Stomach (tissue), 8 donors: ENCODE measurements at regions not wholly inside any gene's neighbourhood (a gene's known extent, or its start where the extent isn't known, plus 50 kb on each side); places are given as distances from the start of the nearest gene placed in this dataset.

ENCODE experiments used
- DNase-seq, 2 donors: peaks; one replicate each; pipeline versions ENCODE4 v3.0.0 to v3.0.0-alpha.2; 2013 to 2019
- H3K27ac ChIP-seq, 5 donors: fragments of 200-600 bp in 4 of 5; sonication (generic) in 4 of 5; one replicate each; pipeline ENCODE4 v1.5.1; 2013 to 2019; ENCODE audit warnings: mild to moderate bottlenecking in 1 of 5, moderate library complexity in 1 of 5
- H3K27me3 ChIP-seq, 3 donors: fragments of 200-600 bp; sonication (generic); one replicate each; pipeline ENCODE4 v1.5.1; 2017 to 2019; ENCODE audit warnings: mixed run types in 1 of 3
- H3K36me3 ChIP-seq, 4 donors: fragments of 200-600 bp; sonication (generic); 1 replicate in 3 of 4; 2 replicates in 1 of 4; pipeline ENCODE4 v1.5.1; 2016 to 2019
- H3K4me1 ChIP-seq, 4 donors: fragments of 200-600 bp; sonication (generic); one replicate each; pipeline ENCODE4 v1.5.1; 2016 to 2019
- H3K4me3 ChIP-seq, 4 donors: fragments of 200-600 bp; sonication (generic) in 3 of 4; one replicate each; pipeline ENCODE4 v1.5.1; 2016 to 2019; ENCODE audit warnings: mild to moderate bottlenecking in 1 of 4
- H3K9me3 ChIP-seq, 4 donors: fragments of 200-600 bp; sonication (generic); one replicate each; pipeline ENCODE4 v1.5.1; 2016 to 2019
- CTCF ChIP-seq, 7 experiments: fragments of 450-650 bp in 4 of 7; fragments of 200-600 bp in 3 of 7; sonication (generic) in 3 of 7; IDR thresholded peaks; one replicate each; pipeline ENCODE4 v1.5.1; 2016 to 2019; ENCODE audit warnings: antibody characterized with exemption in 7 of 7, control low read depth in 2 of 7, mild to moderate bottlenecking in 1 of 7
- EP300 ChIP-seq: sonication (generic); formaldehyde crosslinking; IDR thresholded peaks from one replicate; pipeline ENCODE4 v1.6.1; 2017; ENCODE audit warnings: antibody characterized with exemption
- POLR2A ChIP-seq, 4 donors: fragments of 450-650 bp; IDR thresholded peaks; one replicate each; pipeline ENCODE4 v1.6.1; 2016; ENCODE audit warnings: antibody characterized with exemption in 4 of 4, control low read depth in 2 of 4, mild to moderate bottlenecking in 1 of 4, moderate library complexity in 1 of 4
- POLR2AphosphoS5 ChIP-seq, 3 donors: sonication (generic); formaldehyde crosslinking; IDR thresholded peaks; one replicate each; pipeline ENCODE4 v1.6.1; 2016; ENCODE audit warnings: antibody characterized with exemption in 3 of 3
- WGBS, 5 donors: extraction: QIAGEN DNeasy Blood & Tissue Kit in 3 of 5; methylation state at CpG; one replicate each; pipeline versions ENCODE4 v1.1.5 to v1.1.7; 2013 to 2018; 5-methylcytosine and 5-hydroxymethylcytosine counted together
- intact Hi-C: fragments of 100-400 bp; cut with DNase I; formaldehyde crosslinking; loops from one replicate; pipeline ENCODE4 v1.15.1; 2023; ENCODE audit warnings: low total_unique reads
- donor health status: healthy with polysubstance abuse.
- donor health status: Bipolar disorder and iron deficiency.
- donor health status: healthy.

GRCh38 chr16:73253922-73254480 is 206.1 kb upstream of the ZFHX3 start:
- H3K4me1 ChIP-seq = no peaks in the 10 kb centered on the region
- H3K27me3 ChIP-seq = no peaks in the 10 kb centered on the region
- H3K4me3 ChIP-seq = no peak overlapping the region
- TF ChIP-seq POLR2A (IDR thresholded peaks at IDR 0.05) (no peak), POLR2AphosphoS5 (IDR thresholded peaks at IDR 0.05) (no peak), EP300 (no peak), CTCF (IDR thresholded peaks at IDR 0.05) (no peak)
- no peaks in the 10 kb centered on the region for H3K36me3 ChIP-seq
- 80 to 93% (median 85%) methylated on average over 3 of the region's 3 CpGs for WGBS, 5 donors
- intact Hi-C loops = no loop called here
- no peak for DNase-seq
- H3K9me3 ChIP-seq = peaks cover 0 to 5% (median 2%) of the 10 kb centered on the region in 4 donors
- no peak overlapping the region for H3K27ac ChIP-seq

GRCh38 chr16:73252446-73252845 is 204.5 kb upstream of the ZFHX3 start:
- peak in 1 of 2 donors; percentile 10 for DNase-seq
- no peaks in the 10 kb centered on the region for H3K27me3 ChIP-seq
- no peaks in the 10 kb centered on the region for H3K36me3 ChIP-seq
- H3K4me3 ChIP-seq = no peak overlapping the region
- H3K4me1 ChIP-seq = no peaks in the 10 kb centered on the region
- WGBS, 5 donors = 57 to 77% (median 73%) methylated on average over 10 of the region's 10 CpGs
- intact Hi-C loops = no loop called here
- TF ChIP-seq POLR2A (IDR thresholded peaks at IDR 0.05) (no peak), CTCF (IDR thresholded peaks at IDR 0.05) (no peak), EP300 (no peak), POLR2AphosphoS5 (IDR thresholded peaks at IDR 0.05) (no peak)
- peaks cover 0 to 5% (median 2%) of the 10 kb centered on the region in 4 donors for H3K9me3 ChIP-seq
- H3K27ac ChIP-seq = no peak overlapping the region

- intact Hi-C loops = no loop called here
- Histone ChIP-seq H3K27ac (no peak overlapping the region), H3K4me3 (no peak overlapping the region), H3K9me3 (peaks cover 0 to 5% (median 2%) of the 10 kb centered on the region in 4 donors), H3K36me3 (no peaks in the 10 kb centered on the region), H3K4me1 (no peaks in the 10 kb centered on the region), H3K27me3 (no peaks in the 10 kb centered on the region)
- no peak for TF ChIP-seq CTCF (IDR thresholded peaks at IDR 0.05)
- no peak for TF ChIP-seq EP300
- TF ChIP-seq POLR2A (IDR thresholded peaks at IDR 0.05) = no peak
- no peak for TF ChIP-seq POLR2AphosphoS5 (IDR thresholded peaks at IDR 0.05)
- 91 to 96% (median 93%) methylated on average over 7 of the region's 7 CpGs for WGBS, 5 donors
- no peak for DNase-seq
These were observed 203.7 kb upstream of the ZFHX3 start for GRCh38 chr16:73251608-73252007.

- Histone ChIP-seq H3K27me3 (no peaks in the 10 kb centered on the region), H3K4me1 (no peaks in the 10 kb centered on the region), H3K9me3 (no peaks in the 10 kb centered on the region), H3K27ac (no peak overlapping the region), H3K4me3 (no peak overlapping the region), H3K36me3 (no peaks in the 10 kb centered on the region)
- no peak for DNase-seq
- TF ChIP-seq EP300 (no peak), CTCF (IDR thresholded peaks at IDR 0.05) (no peak), POLR2A (IDR thresholded peaks at IDR 0.05) (no peak), POLR2AphosphoS5 (IDR thresholded peaks at IDR 0.05) (no peak)
- WGBS, 5 donors = 90 to 95% (median 94%) methylated on average over 4 of the region's 4 CpGs
- intact Hi-C loops = no loop called here
These were observed 200.4 kb upstream of the ZFHX3 start for GRCh38 chr16:73248316-73248715.
